Femur (tissue), 1 donor: ENCODE measurements at regions not wholly inside any gene's neighbourhood (a gene's known extent, or its start where the extent isn't known, plus 50 kb on each side); places are given as distances from the start of the nearest gene placed in this dataset.
A peak's percentile ranks its signal among the peaks of the same experiment; 100 is the strongest.

Experiments
- DNase-seq: peaks from one replicate; pipeline ENCODE4 v3.0.0-alpha.2; 2017

DNA sequence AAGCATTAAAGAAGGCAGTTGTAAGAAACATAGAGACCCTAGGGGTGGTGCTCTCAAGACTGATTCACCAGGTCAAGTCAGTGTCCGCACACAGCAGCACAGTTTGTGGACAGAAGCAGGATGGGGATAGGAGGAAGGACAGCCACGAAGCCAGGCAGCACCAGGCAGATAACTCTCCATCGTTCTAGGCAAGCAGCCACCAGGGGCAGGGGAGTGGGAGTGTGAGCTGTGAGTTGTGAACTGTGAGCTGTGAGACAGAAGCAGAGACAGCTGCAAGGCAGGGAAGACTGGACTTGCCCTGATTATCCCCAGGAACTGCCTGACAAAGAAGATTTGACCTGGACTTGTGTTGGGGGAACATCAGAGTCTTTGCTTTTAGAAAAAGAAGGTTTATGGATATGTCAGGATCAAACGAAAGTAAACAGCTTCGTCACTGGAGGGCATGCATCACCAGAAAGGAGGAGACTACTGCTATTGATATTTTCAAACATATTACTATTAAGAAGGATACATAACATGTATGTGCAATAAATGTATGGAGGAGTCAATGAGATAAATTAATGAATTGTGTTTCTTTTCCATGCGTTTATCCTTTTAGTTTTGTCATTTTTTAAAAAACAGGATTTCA lies 286.1 kb downstream of the IRS2 start:
- DNase-seq: no peak

DNA sequence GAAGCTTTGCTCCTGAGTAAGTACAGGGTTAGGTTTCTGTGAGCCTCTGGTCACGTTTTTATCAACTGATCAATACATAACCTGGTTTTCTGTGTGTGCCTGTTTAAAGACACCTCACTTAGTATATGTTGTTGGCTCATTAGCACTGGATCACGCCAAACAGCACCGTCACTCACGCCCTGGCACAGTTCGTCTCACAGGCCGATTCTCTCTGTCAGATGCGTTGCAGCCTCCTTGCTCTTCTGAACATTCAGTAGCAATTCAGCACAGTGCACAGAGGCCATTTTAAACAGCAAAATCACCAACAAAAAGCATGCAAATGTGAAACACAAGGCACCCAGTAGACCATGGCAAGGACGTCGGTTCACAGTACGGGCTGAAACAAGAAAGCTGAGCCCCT lies 288.5 kb downstream of the IRS2 start:
- no peak for DNase-seq

DNA sequence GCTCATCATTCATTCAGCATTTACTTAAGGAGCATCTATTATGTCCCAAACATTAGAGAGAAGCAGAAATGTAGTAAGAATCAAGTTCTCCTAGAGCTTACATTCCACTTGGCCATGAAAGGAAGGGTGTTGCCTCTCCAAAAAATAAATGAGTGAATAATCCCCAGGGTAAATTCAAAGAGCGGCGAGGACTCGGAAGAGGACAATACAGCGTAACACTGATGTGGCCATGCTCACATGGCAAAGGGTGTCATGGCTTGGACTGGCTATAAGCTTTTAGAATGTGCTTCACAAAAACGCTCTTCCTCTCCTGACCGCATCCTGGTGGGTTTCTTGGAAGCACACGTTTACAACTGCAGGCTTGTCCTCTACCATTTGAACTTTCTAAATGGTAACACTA lies 290.2 kb downstream of the IRS2 start:
- no peak for DNase-seq

DNA sequence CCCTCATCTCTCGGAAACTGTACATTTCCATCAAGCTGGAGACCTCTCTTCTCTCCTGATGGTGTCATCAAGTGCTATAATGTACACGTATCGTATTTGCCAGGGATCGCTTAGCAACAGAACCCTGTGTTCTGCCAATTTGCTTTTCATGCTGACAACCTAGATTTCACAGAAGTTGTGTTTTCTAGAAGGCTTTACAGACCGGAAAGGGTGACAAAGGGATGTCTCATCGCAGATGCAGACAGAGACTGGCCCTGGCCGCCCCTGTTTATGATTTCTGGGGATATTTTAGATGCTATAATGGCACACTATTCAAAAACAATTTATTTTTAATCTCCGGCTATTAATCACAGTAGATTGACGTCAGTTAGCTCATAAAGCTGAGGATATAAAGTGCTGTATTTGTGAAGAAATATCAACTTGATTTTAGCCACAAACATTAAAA lies 291.4 kb downstream of the IRS2 start:
- peak; percentile 49 for DNase-seq

DNA sequence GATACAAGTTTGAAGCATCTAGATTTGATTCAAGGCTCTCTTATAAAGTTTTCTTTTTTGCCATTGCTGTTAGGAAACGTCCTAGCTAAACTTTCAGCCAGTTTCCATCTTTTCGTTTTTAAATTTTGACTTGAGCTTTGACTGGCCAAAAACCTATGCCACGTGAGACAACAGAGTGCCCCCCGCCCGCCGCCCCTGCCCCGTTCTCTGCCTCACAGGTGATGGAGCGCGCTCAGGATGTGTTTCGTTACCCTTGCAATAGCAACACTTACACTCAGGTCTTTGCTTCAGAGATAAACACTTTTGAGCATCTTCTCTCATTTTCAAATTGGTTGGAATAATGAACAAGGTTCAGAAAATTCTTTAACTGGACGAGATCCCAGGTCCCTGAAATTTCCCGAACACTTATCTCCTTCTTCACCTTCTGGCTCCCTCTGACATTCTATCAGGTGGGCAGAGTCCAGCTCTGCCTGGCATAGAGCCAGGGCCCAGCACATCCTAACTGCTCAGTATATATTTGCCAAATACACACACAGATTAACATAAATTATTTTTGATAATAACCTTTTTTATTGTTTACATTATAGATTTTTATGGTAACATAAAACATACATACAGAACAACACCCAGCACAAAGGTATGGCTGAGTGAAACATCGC lies 301.1 kb downstream of the IRS2 start:
- DNase-seq: no peak

DNA sequence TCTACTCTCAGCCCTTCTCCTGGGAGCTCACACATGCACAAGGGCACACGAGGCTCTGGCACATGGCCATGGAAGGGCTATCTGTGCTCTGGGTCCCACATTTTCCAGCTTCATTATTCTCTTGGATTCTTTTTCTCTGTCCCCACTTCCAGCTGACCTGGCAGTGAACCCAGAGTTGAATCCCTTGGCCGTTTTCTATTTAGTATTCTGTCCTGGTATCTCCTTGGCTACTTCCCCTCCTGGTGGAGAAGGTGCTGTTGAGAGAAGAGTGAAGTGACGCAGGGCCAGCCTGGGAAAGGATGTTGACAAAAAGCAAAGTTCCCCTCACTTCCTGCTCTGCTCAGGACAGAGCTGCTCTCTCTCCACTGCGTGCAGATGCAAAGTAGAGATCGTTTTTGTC lies 303.1 kb downstream of the IRS2 start:
- DNase-seq: no peak

DNA sequence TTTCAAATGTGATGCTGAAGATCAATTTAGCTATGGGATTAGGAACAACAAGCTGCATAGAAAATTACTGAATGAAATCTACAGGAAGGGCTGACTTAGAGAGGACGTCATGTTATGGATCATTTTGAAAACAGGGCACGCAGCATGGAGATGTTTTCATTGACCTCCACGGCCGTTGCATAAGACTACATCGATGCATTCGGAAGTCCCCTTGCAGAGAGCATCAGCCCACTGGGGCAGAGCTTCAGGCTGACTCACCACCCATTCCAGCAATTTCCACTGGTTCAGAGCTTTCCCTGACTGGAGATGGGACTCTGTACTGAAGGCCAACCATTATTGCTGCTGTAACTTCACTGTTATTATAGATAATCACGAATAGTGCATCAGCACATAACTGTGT lies 305.3 kb downstream of the IRS2 start:
- DNase-seq: no peak

DNA sequence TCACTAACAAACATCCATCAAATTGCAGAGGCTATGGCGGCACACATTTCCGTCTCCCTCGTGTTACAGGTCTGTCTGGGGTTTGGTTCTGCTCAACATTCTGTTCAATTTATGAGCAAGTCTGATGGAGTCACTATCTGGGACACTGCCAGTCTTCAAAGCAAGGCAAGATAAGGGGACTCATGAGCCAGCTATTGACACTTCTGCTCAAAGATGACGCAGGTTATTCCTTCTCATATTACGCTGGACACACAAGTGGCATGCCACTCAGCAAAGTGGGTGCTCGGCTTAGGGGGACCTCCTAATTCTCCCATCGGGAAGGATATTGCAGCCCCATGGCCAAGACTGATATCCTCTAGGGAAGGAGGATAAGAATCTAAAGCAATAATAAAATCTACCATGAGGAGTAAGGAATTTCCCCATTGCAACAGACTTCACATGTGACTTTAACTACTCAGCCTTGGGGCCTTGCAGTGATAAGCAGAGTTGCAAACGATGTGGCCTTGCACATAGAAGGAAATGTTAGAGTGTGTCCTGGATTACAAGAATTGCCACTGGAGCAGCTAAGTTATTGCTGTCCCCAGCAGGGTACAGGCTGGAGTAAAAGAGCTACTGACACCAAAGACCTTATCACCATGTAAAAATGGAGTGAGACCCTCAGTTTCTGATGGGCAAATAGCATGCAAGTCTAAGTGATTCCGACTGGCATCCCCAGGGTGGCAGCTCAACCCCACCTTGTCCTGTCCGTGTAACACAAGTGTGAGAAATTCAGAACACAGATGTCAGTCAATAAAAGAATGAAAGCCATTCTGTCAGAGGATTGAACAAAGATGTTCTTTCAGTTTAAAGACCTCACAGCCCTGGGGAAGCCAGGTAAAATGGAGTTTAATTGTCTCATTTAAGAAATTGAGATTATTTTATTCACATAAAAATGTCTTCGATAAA lies 306.1 kb downstream of the IRS2 start:
- no peak for DNase-seq

DNA sequence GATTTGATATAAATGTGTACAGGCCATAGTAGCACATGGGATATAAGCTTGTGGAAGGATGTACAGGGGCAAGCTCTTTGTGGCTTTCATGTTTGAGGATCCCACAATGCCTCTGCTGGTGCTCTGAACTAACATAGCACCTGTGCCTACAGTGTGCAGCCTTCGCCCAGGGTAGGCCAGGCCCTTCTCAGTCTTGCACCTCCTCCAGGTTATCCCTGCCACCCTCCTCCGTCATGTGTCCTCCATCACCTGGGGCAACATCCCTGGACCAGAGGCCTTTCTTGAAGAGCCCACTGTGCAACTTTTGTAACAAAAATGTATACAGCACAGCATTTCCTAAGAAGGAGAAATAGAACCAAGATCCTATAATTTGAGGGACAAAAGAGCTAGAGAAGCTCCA lies 306.8 kb downstream of the IRS2 start:
- no peak for DNase-seq

DNA sequence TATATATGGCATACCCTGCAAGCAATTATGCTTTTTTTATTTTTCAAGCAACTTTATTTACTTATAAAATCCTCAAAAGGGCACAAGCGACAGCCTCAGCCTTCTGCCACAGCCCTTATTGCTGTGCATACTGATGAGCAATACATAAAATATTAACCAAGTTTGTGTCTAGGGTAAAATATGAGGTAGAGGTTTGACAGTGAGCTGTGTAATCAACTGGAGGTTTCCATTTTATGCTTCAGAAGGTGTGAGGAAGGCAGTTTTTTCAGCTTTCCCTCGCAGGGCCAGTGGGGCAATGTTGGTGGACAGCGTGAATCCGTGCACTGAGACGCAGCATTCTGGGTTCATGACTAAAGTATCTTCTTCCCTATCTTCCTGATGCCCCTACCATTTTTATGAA lies 310.4 kb downstream of the IRS2 start:
- no peak for DNase-seq

DNA sequence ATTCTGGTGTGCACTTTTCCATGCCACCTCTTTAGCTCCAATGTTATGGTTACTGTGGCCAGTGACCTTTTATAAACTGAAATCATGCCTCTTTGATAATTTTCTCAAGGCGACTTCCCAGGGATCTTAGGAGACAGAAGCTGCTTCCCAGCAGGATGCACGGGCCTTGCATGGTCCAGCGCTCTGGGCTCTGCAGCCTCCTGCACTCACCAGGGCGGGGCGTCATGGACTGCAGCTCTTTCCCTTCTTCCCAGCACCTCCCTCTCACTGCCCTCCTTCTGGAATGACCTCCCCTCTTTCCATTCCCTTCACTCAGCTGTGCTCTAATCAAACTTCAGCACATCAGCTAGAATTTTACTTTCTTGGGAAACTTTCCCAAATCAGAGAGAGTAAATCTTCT lies 318.3 kb downstream of the IRS2 start:
- DNase-seq: no peak

DNA sequence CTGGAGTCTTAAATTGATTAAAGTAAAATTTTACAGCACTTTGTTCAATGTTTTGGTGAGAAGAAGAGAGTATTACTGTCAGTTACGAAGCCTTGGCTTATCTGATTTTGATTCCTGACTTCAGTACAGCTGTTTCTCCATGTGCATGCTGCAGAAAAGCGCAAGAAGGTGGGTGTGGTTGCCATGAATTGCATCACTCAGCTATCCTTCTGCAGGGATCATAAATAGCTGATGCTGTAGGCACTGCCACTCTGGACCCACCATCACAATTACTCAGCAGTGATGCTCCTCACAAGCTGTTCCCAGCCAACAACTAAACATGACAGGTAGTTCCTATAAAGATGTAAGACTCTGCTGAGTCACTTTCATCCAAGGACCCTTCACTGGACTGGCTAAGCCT lies 321.2 kb downstream of the IRS2 start:
- no peak for DNase-seq

DNA sequence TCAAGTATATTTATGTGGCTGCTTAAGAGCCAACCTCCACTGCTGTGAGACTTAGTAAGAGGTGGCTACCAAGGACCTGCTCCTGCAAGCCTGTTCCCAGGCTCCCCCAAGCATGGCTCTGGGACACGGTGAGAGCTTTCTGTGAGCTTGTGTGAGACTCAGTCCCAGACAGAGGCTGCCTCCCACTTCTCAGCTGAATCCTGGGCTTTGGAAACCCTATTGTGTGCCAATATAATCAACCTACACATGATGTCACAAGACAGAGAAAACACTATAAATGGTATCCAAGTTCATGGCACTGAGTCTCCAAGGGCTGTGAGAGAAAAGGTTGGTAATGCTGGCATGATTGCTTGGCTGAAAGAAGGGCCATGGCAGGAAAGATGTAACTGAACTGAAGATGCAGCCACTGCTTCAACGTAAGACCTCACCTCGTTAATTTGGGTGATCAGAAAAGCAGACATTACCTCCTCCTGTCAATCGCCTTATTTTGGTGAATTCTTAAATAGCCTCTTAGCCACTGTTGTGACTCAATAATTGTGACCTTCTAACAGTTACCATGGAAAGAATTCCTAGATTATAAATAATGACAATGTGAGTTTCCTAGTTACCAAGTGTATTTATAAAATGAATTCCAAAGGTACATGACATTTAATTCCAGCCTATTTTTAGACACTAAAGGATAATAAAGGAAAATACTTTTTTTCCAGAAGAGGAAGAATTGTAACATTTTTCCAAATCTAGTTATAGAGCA lies 332.0 kb downstream of the IRS2 start:
- DNase-seq: peak; percentile 28

DNA sequence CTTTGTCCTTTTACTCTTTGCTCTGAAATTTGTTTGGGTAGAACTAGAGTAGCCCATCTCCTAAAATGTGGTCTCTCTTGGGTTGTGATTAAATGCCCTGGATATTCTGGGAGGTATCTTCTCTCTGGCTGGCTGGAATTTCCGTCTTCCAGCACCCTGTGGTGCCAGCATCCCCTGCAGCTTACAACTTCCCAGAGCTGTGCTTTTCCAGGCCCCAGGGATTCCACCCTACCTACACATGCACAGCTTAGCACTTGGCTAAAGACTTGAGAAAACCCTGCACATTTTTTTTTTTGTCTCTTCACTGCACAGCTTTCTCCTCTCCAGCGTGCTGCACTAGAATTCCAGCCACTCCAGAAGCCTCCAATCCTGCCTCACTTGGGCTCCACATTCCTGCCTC lies 334.7 kb downstream of the IRS2 start:
- DNase-seq: no peak

DNA sequence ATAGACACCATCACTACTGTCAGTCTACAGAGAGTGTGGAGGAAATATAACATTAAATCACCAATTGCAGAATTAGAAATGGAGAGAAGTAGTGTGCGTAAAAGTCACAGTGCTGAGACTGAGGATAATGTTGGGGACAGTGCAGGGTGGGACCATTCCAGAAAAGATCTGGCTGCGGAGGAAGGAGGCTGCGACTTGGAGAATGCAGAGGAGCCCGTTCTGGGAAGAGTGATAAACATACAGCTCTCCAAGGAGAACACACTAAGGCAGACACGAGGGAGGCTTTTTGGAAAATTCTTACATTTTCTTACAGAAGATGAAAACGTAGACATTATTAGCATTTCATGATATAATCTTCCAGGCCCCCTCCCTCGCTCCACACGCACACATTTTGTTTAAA lies 337.8 kb downstream of the IRS2 start:
- no peak for DNase-seq

DNA sequence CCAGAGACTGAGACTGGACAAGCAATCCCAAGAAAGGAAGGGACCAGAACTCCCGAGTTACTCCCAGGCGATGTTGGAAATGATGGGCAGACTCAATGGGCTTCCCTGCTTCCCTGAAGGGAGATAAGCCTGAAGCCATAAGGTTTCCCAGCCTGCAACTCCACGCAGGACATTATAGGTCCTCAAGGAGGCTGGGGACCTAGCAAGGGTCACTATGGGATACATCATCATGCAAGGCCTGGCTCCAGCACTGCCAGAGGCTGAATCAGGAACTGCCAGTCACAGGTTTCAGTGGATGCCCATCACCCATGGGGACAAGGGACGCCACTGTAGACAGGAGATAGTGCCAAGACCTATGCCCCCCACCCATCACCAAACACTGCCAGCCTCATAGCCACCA lies 338.7 kb downstream of the IRS2 start:
- no peak for DNase-seq

DNA sequence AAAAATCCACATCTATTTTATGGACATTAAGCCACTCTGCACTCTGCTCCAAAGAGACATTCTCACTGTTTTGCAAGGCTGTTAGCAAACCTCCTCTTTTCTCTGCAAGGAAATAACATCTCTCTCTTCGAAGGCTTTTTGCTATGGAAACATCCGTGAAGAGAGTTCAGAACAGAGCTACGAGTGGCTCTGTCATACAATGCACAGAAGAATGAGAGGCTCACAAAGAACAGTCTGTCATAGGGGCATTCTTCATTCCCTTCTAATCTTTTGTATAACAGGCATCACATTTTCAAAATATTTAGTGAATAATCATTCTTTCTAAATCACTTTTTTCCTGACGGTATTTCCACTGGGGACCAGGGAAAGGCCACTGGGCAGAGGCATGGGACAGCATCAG lies 346.1 kb downstream of the IRS2 start:
- DNase-seq: no peak

DNA sequence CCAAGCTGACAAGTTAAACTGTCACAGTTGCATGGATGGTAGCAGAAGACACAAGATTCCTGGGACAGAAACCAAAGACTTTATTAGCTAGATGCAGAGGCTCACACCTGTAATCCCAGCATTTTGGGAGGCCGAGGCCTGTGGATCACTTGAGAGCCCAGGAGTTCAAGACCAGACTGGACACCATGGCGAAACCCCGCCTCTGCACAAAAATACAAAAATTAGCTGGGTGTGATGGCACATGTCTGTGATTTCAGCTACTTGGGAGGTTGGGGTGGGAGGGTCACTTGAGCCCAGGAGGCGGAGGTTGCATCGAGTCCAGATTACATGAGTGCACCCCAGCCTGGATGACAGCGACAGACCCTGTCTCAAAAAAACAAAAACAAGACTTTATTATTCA lies 346.6 kb downstream of the IRS2 start:
- DNase-seq: no peak

DNA sequence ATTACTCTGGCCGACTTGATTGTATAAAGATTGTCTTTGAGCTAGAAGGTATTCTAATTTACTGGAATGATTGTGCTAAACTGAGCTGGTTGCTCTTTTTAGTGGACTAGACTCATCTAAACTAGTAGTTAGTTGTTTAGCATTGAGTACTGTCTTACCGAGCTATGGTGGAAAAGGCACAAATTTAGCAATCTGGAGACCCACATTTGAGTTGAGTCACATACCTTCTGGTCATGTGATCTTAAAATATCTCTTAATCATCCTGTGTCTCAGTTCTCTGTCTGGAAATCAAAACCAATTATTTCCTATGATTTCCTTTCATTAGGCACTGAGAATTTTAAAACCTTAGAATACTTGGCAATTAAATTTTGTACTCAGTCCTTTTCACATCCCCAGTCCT lies 349.5 kb downstream of the IRS2 start:
- DNase-seq: no peak

DNA sequence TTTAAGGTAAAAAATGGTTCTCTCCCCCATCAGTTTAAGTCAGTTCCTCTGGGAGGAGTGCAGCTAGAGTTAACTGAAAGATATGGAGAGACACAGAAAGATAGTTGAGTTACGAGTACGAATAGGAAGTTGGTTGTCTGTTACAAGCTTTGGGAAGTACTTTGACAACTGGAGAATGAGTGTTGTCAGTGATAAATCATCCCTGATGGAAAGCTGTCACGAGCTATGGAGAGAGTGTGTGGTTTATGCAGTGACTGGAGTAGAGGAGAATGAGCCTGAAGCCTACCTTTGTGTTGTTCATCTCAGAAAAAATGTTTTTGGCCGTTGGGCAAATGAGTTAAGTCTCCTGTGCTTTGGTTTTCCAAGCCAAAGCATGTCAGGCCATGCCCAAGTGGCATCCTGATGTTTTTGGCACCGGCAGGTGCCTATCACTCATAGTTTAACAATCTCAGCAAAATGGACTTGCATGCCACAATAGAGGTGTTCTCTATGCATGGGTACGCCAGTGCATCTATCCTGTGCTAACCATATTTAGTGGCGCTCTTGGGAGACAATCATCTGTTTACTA lies 350.2 kb downstream of the IRS2 start:
- DNase-seq: no peak

DNA sequence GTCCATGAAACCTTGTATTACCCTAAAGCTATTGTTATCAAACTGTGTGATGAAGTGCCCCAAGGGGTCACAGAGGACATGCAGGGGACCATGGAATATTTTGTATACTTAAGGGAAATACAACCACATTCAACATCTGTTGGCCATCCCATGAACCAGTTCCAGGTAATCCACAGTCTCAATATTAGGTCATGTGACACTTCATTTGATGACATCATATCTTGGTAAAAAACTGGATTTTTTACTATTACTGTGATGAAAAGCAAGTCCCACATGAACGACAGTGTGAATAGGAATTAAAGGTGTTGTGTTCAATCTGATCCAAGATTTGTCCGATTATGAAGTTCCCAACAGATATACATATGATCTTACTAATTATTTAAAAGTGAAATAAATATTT lies 355.2 kb downstream of the IRS2 start:
- no peak for DNase-seq

DNA sequence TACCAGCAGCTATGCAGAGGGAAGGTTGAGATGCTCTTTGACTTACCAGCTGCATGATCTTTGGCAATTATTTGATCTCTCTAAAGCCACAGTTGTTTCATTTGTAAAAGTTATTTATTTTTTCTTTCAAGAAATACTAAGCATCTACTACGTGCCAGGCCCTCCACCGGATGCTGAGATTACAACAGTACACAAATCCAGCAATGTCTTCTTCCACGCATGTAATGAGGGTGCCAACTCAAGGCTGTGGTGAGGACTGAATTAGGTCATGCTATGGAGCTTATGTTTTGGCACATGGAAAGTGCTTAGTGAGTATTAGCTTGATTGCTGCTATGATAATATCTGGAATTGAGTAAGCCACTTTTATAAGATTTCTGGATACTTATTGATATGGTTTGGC lies 358.2 kb downstream of the IRS2 start:
- DNase-seq: no peak

DNA sequence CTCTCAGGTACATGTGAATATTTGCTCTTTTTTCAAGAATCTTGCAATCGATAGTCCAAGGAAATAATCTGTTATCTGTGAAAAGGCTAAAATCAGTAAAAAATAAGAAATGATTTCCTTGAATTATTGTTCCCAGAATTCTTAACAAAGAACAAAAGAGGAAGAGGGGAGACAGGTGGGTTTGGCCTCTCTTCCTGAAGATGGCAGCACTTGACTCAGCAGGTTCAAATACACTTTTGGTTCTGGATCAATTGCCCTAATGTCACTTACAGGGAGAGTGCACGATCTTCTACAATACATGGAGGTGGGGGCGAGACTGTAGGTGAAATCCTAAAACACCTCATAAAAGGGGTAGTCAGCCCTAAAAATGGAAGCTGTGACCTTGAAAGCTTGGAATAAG lies 358.7 kb downstream of the IRS2 start:
- no peak for DNase-seq
